ENCODE measurements at regions not wholly inside any gene's neighbourhood (a gene's known extent, or its start where the extent isn't known, plus 50 kb on each side); places are given as distances from the start of the nearest gene placed in this dataset.

DNA sequence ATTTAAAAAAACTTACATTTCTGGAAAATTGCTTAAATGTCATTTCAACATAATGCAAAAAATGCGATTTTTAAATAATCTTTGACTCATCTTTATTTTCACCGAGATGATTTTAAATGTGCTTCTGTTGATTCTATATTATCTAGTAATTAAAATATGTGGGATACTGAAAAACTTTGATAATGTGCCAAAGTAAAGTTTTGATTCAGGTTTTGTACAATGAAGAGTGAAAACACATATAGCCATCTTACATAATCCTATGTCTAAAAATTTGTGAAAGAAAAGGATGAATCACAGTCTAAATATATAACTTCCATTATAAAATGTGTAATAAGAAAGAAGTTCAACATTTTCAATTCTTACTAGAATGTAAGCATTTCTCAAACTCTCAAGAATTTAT lies 204.3 kb upstream of the ZC3H15 start:
- TF ChIP-seq, protein P1, sequence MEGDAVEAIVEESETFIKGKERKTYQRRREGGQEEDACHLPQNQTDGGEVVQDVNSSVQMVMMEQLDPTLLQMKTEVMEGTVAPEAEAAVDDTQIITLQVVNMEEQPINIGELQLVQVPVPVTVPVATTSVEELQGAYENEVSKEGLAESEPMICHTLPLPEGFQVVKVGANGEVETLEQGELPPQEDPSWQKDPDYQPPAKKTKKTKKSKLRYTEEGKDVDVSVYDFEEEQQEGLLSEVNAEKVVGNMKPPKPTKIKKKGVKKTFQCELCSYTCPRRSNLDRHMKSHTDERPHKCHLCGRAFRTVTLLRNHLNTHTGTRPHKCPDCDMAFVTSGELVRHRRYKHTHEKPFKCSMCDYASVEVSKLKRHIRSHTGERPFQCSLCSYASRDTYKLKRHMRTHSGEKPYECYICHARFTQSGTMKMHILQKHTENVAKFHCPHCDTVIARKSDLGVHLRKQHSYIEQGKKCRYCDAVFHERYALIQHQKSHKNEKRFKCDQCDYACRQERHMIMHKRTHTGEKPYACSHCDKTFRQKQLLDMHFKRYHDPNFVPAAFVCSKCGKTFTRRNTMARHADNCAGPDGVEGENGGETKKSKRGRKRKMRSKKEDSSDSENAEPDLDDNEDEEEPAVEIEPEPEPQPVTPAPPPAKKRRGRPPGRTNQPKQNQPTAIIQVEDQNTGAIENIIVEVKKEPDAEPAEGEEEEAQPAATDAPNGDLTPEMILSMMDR (conservative IDR thresholded peaks at IDR 0.05) = no peak
- no peak for TF ChIP-seq ZFX (IDR thresholded peaks at IDR 0.05)
- no peak overlapping the region for H3K27ac ChIP-seq

DNA sequence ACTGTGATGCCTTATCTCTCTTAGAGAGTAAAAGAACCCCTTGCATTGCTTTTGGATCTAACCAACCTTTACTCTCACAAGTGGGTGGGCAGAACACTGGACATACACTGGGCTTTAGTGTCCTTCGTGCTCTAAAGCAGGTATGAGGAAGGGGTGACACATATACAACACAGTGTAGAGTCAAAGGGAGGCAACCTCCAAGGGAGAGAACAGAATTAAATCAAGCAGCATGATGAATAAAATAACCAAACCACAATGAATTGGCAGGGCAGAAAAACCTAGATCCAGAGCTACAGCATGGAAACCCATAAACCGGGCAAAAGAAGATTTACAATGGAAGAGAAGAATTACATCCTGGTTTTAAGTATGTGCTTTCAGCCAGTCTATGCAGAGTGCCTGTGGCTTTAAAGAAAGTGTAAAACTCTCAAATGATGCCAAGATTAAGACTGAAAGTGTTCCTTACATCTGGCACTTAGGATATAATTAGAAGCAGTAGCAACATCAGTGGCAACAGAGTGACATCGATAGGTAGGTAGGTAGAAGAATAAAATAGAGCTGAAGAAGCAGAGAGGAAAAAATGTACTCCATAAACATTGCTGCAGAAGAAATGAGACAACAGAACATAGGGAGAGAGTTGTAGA lies 191.7 kb upstream of the ZC3H15 start:
- H3K27ac ChIP-seq = no peak overlapping the region
- TF ChIP-seq ZFX (IDR thresholded peaks at IDR 0.05) = no peak
- TF ChIP-seq, protein P1 (conservative IDR thresholded peaks at IDR 0.05) = no peak

DNA sequence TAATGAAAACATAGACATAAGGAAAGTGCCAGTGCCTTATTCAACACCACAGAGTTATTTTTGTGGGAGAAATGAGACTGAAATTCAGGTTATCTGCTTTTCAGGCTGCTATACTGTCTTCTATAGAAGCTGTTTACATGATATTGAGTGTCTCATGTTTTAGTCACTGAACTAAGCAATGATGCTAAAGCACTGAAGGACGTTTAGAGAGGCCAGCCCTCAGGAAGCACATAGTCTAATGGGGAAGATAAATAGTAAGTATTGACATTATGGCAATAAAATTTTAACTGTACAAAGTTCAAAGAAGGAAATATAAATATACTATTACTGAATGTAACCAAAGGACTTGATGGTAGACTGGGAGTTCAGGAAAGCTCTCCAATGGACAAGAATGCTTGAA lies 186.4 kb upstream of the ZC3H15 start:
- TF ChIP-seq, protein P1 (conservative IDR thresholded peaks at IDR 0.05) = no peak
- no peak for TF ChIP-seq ZFX (IDR thresholded peaks at IDR 0.05)
- no peak overlapping the region for H3K27ac ChIP-seq

DNA sequence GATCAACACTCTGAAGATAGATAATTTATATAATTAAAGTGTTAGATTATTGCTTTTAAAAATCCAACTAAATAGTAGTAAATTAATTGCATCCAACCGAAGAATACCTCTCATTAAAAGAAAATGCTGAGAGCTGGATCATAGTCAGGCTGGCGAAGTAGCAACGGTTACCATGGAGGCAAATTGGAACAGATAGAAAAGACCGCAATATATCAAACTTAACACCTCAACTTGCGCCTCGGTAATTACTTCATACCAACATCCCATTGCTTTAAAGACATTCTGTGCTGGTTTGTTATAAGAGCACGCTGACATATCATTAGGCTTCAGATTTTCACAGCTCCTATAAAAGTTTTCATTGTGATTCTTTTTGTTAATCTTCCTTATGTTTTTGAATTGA lies 183.8 kb upstream of the ZC3H15 start:
- no peak for TF ChIP-seq ZFX (IDR thresholded peaks at IDR 0.05)
- TF ChIP-seq, protein P1 (conservative IDR thresholded peaks at IDR 0.05) = no peak
- no peak overlapping the region for H3K27ac ChIP-seq

DNA sequence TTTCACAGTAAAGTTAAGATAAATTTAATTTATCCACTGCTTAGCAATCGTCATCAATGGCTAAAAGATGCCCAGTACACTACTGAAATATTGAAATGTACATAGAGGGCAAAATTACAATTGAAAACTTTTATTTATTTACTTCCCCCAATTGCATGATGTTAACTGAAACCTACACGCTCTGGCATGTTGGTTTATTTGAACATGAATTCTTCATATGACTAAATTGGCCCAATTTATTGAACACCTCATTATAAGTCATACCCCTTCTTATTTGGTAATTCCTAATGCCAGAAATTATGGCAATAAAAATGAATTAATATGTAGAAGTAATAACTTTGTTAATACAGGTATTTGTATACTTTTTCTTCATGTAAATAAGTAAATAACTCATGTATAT lies 183.0 kb upstream of the ZC3H15 start:
- TF ChIP-seq ZFX (IDR thresholded peaks at IDR 0.05) = no peak
- TF ChIP-seq, protein P1 (conservative IDR thresholded peaks at IDR 0.05) = no peak
- H3K27ac ChIP-seq = no peak overlapping the region

DNA sequence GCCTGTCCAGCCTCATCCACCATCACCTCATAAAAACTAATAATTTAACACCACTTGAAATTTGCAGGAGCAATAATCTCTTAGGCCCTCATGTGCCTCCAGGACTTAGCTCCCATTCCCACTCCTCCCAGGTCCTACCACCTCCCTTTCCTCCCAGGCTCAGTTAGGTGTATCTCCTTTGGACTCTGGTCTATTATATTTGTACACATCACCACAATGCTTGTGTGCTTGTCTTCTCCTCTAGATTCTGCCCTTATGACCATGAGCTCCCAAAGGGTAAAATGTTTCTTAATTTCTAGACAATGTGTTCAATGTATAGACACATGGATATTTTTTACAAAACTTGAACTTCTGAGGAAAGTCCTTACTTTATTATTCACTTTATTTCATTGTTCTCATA lies 182.0 kb upstream of the ZC3H15 start:
- no peak overlapping the region for H3K27ac ChIP-seq
- TF ChIP-seq, protein P1 (conservative IDR thresholded peaks at IDR 0.05) = no peak
- no peak for TF ChIP-seq ZFX (IDR thresholded peaks at IDR 0.05)

DNA sequence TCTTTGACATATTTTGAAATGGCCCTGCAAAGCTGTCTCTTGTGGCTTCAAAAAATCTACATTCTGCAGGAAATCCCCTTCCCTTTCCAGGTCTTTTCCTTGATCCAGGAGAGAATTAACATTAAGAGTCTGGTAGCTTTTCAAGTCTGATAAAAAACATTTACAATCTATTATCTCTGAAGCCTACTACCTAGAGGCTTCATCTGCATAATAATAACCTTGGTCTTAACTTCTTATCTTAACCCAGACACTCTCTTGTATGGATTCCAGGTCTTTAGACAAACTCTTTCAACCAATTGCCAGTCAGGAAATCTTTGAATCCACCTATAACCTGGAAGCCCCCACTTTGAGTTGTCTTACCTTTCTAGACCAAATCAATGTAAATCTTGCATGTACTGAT lies 179.3 kb upstream of the ZC3H15 start:
- no peak overlapping the region for H3K27ac ChIP-seq
- TF ChIP-seq, protein P1 (conservative IDR thresholded peaks at IDR 0.05) = no peak
- no peak for TF ChIP-seq ZFX (IDR thresholded peaks at IDR 0.05)
